Heart left ventricle (tissue), 16 donors: ENCODE measurements at regions not wholly inside any gene's neighbourhood (a gene's known extent, or its start where the extent isn't known, plus 50 kb on each side); places are given as distances from the start of the nearest gene placed in this dataset.
"Not testable (repeated sequence)": the region's sequence is repeated elsewhere in the genome, so short reads cannot be mapped to it uniquely, and the experiment has no call there.

Experiments used
- ATAC-seq, 4 donors: fragments of 200-7000 bp; cut with Tn5 transposase; one replicate each; pipeline ENCODE4 v1.9.1; 2020 to 2022; ENCODE audit warnings: moderate library complexity in 4 of 4, mild to moderate bottlenecking in 3 of 4, moderate number of reproducible peaks in 1 of 4
- DNase-seq, 5 donors: peaks; one replicate each; pipeline ENCODE4 v3.0.0-alpha.2; 2020
- H3K27ac ChIP-seq, 12 donors: fragments of 200-600 bp; sonication (generic) in 4 of 12; one replicate each; pipeline versions ENCODE4 v1.5.0 to v1.8.0; 2016 to 2022; ENCODE audit warnings: mild to moderate bottlenecking in 2 of 12
- H3K27me3 ChIP-seq, 9 donors: fragments of 200-600 bp; sonication (generic) in 2 of 9; one replicate each; pipeline versions ENCODE4 v1.5.1 to v1.8.0; 2016 to 2022; ENCODE audit warnings: mild to moderate bottlenecking in 3 of 9
- H3K36me3 ChIP-seq, 9 donors: fragments of 200-600 bp; sonication (generic) in 2 of 9; one replicate each; pipeline versions ENCODE4 v1.5.0 to v1.8.0; 2018 to 2022; ENCODE audit warnings: mild to moderate bottlenecking in 2 of 9
- H3K4me1 ChIP-seq, 12 donors: fragments of 200-600 bp; sonication (generic) in 4 of 12; one replicate each; pipeline versions ENCODE4 v1.5.0 to v1.8.0; 2016 to 2022; ENCODE audit warnings: mild to moderate bottlenecking in 3 of 12
- H3K4me3 ChIP-seq, 12 donors: fragments of 200-600 bp; sonication (generic) in 4 of 12; one replicate each; pipeline versions ENCODE4 v1.5.0 to v1.8.0; 2017 to 2022; ENCODE audit warnings: mild to moderate bottlenecking in 9 of 12, moderate library complexity in 4 of 12
- H3K9me3 ChIP-seq, 12 donors: fragments of 200-600 bp; sonication (generic) in 4 of 12; one replicate each; pipeline versions ENCODE4 v1.5.0 to v1.8.0; 2016 to 2022; ENCODE audit warnings: mild to moderate bottlenecking in 1 of 12
- POLR2A ChIP-seq, 2 donors: fragments of 450-650 bp; IDR thresholded peaks; one replicate each; pipeline ENCODE4 v1.6.1; 2017; ENCODE audit warnings: antibody characterized with exemption in 2 of 2, mild to moderate bottlenecking in 2 of 2, moderate library complexity in 2 of 2
- WGBS, 4 donors: extraction: QIAGEN DNeasy Blood & Tissue Kit in 2 of 4; methylation state at CpG; one replicate each; pipeline versions ENCODE4 v1.1.5 to v1.1.7; 2013 to 2018; 5-methylcytosine and 5-hydroxymethylcytosine counted together
- intact Hi-C, 10 donors: fragments of 100-400 bp; cut with DNase I; formaldehyde crosslinking; loops; one replicate each; pipeline versions ENCODE4 v1.11.1 to v1.14.2; 2022
- TF ChIP-seq, protein P1 (sequence below), 12 donors: fragments of 200-600 bp; sonication (generic) in 4 of 12; IDR thresholded peaks; one replicate each; pipeline versions ENCODE4 v1.5.0 to v1.8.0; 2018 to 2022; ENCODE audit warnings: antibody characterized with exemption in 12 of 12, mild to moderate bottlenecking in 5 of 12
- donor health status: ischemic (EF 13 %, LVEDD 7.1; RV severe dilation, severe dysfunction).
- donor health status: healthy with polysubstance abuse.
- donor health status: DM: no; HTN: yes; CAD: no.
- donor health status: DM: no; HTN: no; CAD: no.
- donor health status: ischemic (EF 25% LVEDD 6.9; RV normal size, moderate dysfunction).
- donor health status: ischemic (EF 25% LVEDD 5.7; RV mildly dilated, moderate dysfunction).
- donor health status: healthy.
- donor health status: DM: yes; HTN: yes; CAD: no.
- donor health status: ischemic (EF 35%, LVEDD 5.7; RV mildly dilated, moderate dysfunction).
- donor health status: nonischemic (EF 11% LVEDD 7.7; RV severe dilation, severe dysfunction).
- donor health status: DM: yes; HTN: yes; CAD: no.
- donor health status: PGD.
- donor health status: ischemic (EF 29% LVEDD 5.4; RV normal size, mild dysfunction).
- donor health status: nonischemic (EF 23%, LVEDD 6.1; RV moderate dilation, normal function).

DNA sequence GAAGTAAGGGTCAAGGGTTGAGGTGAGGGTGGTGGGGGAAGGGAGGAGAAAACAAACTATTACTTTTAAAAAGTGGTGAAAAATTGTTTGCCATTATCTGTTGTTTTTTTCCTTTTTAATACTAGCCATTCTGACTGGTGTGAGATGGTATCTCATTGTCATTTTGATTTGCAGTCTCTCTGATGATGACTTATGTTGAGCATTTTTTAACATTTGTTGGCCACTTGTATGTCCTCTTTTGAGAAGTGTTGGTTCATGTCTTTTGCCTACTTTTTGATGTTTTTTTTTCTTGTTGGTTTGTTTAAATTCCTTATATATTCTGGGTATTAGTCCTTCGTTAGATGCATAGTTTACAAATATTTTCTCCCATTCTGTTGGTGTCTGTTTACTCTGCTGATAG lies 185.9 kb upstream of the ANKRD28 start:
- Histone ChIP-seq H3K4me3 (no peak overlapping the region), H3K27me3 (no peaks in the 10 kb centered on the region), H3K36me3 (no peaks in the 10 kb centered on the region), H3K9me3 (peaks cover 0 to 16% (median 0%) of the 10 kb centered on the region in 12 donors), H3K27ac (peak overlapping the region in 1 of 12 donors; percentile 45), H3K4me1 (peaks cover 0 to 7% (median 0%) of the 10 kb centered on the region in 12 donors)
- ATAC-seq = no peak
- intact Hi-C loops = loop anchor here in 1 of 10 donors (10.0 kb wide), 1 partner anchor 59 kb away; no protein-coding TSS in a partner anchor
- 81 to 90% (median 88%) methylated on average over 1 of the region's 1 CpG for WGBS, 4 donors
- no peak for DNase-seq
- TF ChIP-seq, protein P1, sequence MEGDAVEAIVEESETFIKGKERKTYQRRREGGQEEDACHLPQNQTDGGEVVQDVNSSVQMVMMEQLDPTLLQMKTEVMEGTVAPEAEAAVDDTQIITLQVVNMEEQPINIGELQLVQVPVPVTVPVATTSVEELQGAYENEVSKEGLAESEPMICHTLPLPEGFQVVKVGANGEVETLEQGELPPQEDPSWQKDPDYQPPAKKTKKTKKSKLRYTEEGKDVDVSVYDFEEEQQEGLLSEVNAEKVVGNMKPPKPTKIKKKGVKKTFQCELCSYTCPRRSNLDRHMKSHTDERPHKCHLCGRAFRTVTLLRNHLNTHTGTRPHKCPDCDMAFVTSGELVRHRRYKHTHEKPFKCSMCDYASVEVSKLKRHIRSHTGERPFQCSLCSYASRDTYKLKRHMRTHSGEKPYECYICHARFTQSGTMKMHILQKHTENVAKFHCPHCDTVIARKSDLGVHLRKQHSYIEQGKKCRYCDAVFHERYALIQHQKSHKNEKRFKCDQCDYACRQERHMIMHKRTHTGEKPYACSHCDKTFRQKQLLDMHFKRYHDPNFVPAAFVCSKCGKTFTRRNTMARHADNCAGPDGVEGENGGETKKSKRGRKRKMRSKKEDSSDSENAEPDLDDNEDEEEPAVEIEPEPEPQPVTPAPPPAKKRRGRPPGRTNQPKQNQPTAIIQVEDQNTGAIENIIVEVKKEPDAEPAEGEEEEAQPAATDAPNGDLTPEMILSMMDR (IDR thresholded peaks at IDR 0.05) = no peak
- TF ChIP-seq POLR2A (IDR thresholded peaks at IDR 0.05) = no peak

DNA sequence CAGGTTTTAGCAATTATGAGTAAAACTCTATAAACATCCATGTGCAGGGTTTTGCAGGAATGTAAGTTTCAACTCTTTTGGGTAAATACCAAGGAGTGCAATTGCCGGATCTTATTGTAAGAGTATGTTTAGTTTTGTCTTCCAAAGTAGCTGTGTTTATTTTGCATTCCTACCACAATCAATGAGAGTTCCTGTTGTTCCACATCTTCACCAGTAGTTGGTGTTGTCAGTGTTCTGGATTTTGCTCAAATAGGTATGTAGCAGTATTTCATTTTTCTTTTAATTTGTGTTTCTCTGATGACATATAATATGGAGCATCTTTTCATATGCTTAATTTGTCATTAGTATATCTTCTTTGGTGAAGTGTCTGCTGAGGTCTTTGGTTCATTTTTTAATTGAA lies 185.1 kb upstream of the GALNT15 start:
- TF ChIP-seq, protein P1 (IDR thresholded peaks at IDR 0.05) = peak in 4 of 12 donors; percentile 8 to 20 (median 15)
- TF ChIP-seq POLR2A (IDR thresholded peaks at IDR 0.05) = no peak
- no peak overlapping the region for H3K4me3 ChIP-seq
- no peaks in the 10 kb centered on the region for H3K4me1 ChIP-seq
- ATAC-seq (no peak), DNase-seq (no peak)
- no peak overlapping the region for H3K27ac ChIP-seq
- H3K9me3 ChIP-seq = peaks cover 0 to 9% (median 0%) of the 10 kb centered on the region in 12 donors
- H3K36me3 ChIP-seq = no peaks in the 10 kb centered on the region
- no peaks in the 10 kb centered on the region for H3K27me3 ChIP-seq
- 84 to 100% (median 96%) methylated on average over 1 of the region's 1 CpG for WGBS, 4 donors
- intact Hi-C loops = loop anchor here in 1 of 10 donors (10.0 kb wide), 1 partner anchor 65 kb away; no protein-coding TSS in a partner anchor

DNA sequence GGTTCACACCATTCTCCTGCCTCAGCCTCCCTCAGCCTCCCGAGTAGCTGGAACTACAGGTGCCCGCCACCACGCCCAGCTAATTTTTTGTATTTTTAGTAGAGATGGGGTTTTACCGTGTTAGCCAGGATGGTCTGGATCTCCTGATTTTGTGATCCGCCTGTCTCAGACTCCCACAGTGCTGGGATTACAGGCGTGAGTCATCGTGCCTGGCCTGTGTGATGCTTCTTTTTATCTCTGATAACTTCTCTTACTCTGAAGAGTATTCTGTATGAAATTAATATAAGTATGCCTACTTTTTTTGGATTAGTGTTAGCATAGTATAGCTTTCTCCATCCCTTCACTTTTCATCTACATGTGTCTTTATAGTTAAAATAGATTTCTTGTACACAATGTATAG lies 180.8 kb upstream of the GALNT15 start:
- H3K4me1 ChIP-seq, H3K4me3 ChIP-seq, ATAC-seq, intact Hi-C loops, H3K27ac ChIP-seq, H3K36me3 ChIP-seq, DNase-seq, H3K9me3 ChIP-seq, H3K27me3 ChIP-seq: not testable (repeated sequence)
- WGBS, 4 donors = 79 to 91% (median 88%) methylated on average over 7 of the region's 7 CpGs

DNA sequence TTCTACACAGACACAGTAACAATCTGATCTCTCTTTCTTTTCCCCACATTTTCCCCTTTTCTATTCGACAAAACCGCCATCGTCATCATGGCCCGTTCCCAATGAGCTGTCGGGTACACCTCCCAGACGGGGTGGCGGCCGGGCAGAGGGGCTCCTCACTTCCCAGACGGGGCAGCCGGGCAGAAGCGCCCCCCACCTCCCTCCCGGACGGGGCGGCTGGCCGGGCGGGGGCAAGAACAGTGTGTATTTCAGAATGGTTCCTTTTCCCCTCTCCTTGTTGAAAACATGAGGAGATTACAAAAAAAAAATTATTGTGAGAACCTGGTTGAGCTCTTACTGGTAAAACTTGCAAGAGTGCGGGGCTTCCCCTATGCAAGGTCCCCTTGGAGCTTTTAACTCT lies 178.0 kb upstream of the GALNT15 start:
- H3K27ac ChIP-seq, H3K4me1 ChIP-seq, H3K9me3 ChIP-seq, H3K36me3 ChIP-seq, DNase-seq, H3K4me3 ChIP-seq, ATAC-seq, intact Hi-C loops, H3K27me3 ChIP-seq: not testable (repeated sequence)
- 94 to 96% (median 95%) methylated on average over 17 of the region's 17 CpGs for WGBS, 4 donors

DNA sequence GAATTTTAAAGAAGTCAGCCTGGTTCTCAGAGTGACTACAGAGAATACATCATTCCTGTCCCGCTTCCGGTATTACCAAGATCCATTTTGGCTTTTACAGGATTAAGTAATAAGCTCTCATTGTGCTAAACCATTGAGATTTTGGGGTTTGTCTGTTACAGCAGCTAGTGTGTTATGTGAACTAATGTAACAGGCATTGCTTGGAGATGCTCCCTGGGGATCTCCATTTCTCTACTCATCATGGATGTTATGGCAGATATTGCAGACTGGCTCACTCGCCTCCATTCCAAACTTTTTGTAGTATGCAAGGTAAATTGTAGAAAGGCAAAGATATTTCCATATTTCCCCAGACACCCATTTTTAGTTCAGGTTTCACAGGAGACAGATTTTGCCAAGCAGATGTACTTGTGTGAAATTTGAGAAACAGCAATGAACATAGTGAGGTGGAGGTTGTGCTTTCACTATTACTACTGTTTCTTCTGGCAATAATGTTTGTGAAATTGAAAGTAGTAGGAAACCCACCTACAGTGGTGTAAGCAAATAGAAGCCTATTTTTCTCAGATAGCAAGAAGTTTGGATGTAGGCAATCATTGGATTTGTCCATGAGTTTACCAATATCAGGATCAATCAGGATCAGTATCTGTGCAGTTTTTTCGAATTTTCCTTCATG lies 177.1 kb upstream of the GALNT15 start:
- no peaks in the 10 kb centered on the region for H3K36me3 ChIP-seq
- no peak overlapping the region for H3K4me3 ChIP-seq
- ATAC-seq = no peak
- H3K9me3 ChIP-seq = no peaks in the 10 kb centered on the region
- no peak overlapping the region for H3K27ac ChIP-seq
- H3K27me3 ChIP-seq = no peaks in the 10 kb centered on the region
- intact Hi-C loops = no loop called here
- 64 to 86% (median 75%) methylated on average over 4 of the region's 4 CpGs for WGBS, 4 donors
- no peak for TF ChIP-seq POLR2A (IDR thresholded peaks at IDR 0.05)
- TF ChIP-seq, protein P1 (IDR thresholded peaks at IDR 0.05) = no peak
- no peak for DNase-seq
- H3K4me1 ChIP-seq = no peaks in the 10 kb centered on the region
